Heart right ventricle (tissue), 16 donors: ENCODE measurements at regions not wholly inside any gene's neighbourhood (a gene's known extent, or its start where the extent isn't known, plus 50 kb on each side); places are given as distances from the start of the nearest gene placed in this dataset.

Experiments
- ATAC-seq, 8 donors: fragments of 200-7000 bp; cut with Tn5 transposase; one replicate each; pipeline ENCODE4 v1.9.1; 2020; ENCODE audit warnings: mild to moderate bottlenecking in 8 of 8, moderate library complexity in 8 of 8, moderate number of reproducible peaks in 1 of 8
- DNase-seq, 2 donors: peaks; one replicate each; pipeline ENCODE4 v3.0.0-alpha.2; 2020
- H3K27ac ChIP-seq, 10 donors: fragments of 200-600 bp; sonication (generic) in 2 of 10; one replicate each; pipeline versions ENCODE4 v1.5.0 to v1.8.0; 2020 to 2022; ENCODE audit warnings: mild to moderate bottlenecking in 3 of 10
- H3K27me3 ChIP-seq, 7 donors: fragments of 200-600 bp; one replicate each; pipeline ENCODE4 v1.8.0; 2021 to 2022; ENCODE audit warnings: mild to moderate bottlenecking in 2 of 7
- H3K36me3 ChIP-seq, 9 donors: fragments of 200-600 bp; sonication (generic) in 1 of 9; one replicate each; pipeline versions ENCODE4 v1.5.0 to v1.8.0; 2020 to 2022; ENCODE audit warnings: mild to moderate bottlenecking in 2 of 9
- H3K4me1 ChIP-seq, 9 donors: fragments of 200-600 bp; sonication (generic) in 1 of 9; one replicate each; pipeline versions ENCODE4 v1.5.0 to v1.8.0; 2020 to 2022; ENCODE audit warnings: mild to moderate bottlenecking in 4 of 9
- H3K4me3 ChIP-seq, 10 donors: fragments of 200-600 bp; sonication (generic) in 2 of 10; one replicate each; pipeline versions ENCODE4 v1.5.0 to v1.8.0; 2020 to 2022; ENCODE audit warnings: mild to moderate bottlenecking in 7 of 10, moderate library complexity in 2 of 10
- H3K9me3 ChIP-seq, 11 donors: fragments of 200-600 bp in 10 of 11; sonication (generic) in 2 of 11; one replicate each; pipeline versions ENCODE4 v1.5.0 to v1.8.0; 2013 to 2022; ENCODE audit warnings: mild to moderate bottlenecking in 2 of 11, control low read depth in 1 of 11, moderate library complexity in 1 of 11
- CTCF ChIP-seq, 9 donors: fragments of 200-600 bp; sonication (generic) in 2 of 9; IDR thresholded peaks; one replicate each; pipeline versions ENCODE4 v1.5.0 to v1.8.0; 2021 to 2022; ENCODE audit warnings: antibody characterized with exemption in 9 of 9, mild to moderate bottlenecking in 5 of 9, moderate library complexity in 1 of 9
- whole genome bisulfite sequencing, 2 donors: extraction: QIAGEN DNeasy Blood & Tissue Kit; methylation state at CpG; one replicate each; pipeline ENCODE4 v1.1.7; 2013; ENCODE audit warnings: inconsistent platforms in 1 of 2; 5-methylcytosine and 5-hydroxymethylcytosine counted together
- intact Hi-C, 10 donors: fragments of 100-400 bp; cut with DNase I; formaldehyde crosslinking; loops; one replicate each; pipeline versions ENCODE4 v1.11.1 to v1.14.2; 2022
- donor health status: Arrhythmogenic right ventricular cardiomyopathy.
- donor health status: ischemic (EF 13 %, LVEDD 7.1; RV severe dilation, severe dysfunction).
- donor health status: healthy with polysubstance abuse.
- donor health status: DM: no; HTN: yes; CAD: no.
- donor health status: DM: no; HTN: no; CAD: no.
- donor health status: ischemic (EF 25% LVEDD 6.9; RV normal size, moderate dysfunction).
- donor health status: ischemic (EF 25% LVEDD 5.7; RV mildly dilated, moderate dysfunction).
- donor health status: healthy.
- donor health status: DM: yes; HTN: yes; CAD: no.
- donor health status: Ischemic cardiomyopathy.
- donor health status: ischemic (EF 35%, LVEDD 5.7; RV mildly dilated, moderate dysfunction).
- donor health status: nonischemic (EF 11% LVEDD 7.7; RV severe dilation, severe dysfunction).
- donor health status: DM: yes; HTN: yes; CAD: no.
- donor health status: PGD.
- donor health status: ischemic (EF 29% LVEDD 5.4; RV normal size, mild dysfunction).
- donor health status: nonischemic (EF 23%, LVEDD 6.1; RV moderate dilation, normal function).

- DNase-seq (no peak), ATAC-seq (no peak)
- 23 to 48% methylated on average over 1 of the region's 1 CpG for WGBS, 2 donors
- Histone ChIP-seq H3K9me3 (peaks cover 0 to 8% (median 0%) of the 10 kb centered on the region in 11 donors), H3K36me3 (no peaks in the 10 kb centered on the region), H3K4me3 (no peak overlapping the region), H3K27me3 (no peaks in the 10 kb centered on the region), H3K27ac (no peak overlapping the region), H3K4me1 (no peaks in the 10 kb centered on the region)
- intact Hi-C loops = no loop called here
- TF ChIP-seq CTCF (IDR thresholded peaks at IDR 0.05) = no peak
Measured at GRCh38 chr18:71250191-71250590, 961.3 kb downstream of the SOCS6 start.

- Histone ChIP-seq H3K9me3 (peaks cover 0 to 8% (median 0%) of the 10 kb centered on the region in 11 donors), H3K27ac (no peak overlapping the region), H3K4me3 (no peak overlapping the region), H3K27me3 (no peaks in the 10 kb centered on the region), H3K36me3 (no peaks in the 10 kb centered on the region), H3K4me1 (no peaks in the 10 kb centered on the region)
- TF ChIP-seq CTCF (IDR thresholded peaks at IDR 0.05) = no peak
- DNase-seq = no peak
- intact Hi-C loops = no loop called here
- no peak for ATAC-seq
Measured at GRCh38 chr18:71249791-71250190, 960.9 kb downstream of the SOCS6 start.

GRCh38 chr18:71242981-71243380 lies 954.1 kb downstream of the SOCS6 start:
- Histone ChIP-seq H3K27ac (no peak overlapping the region), H3K36me3 (no peaks in the 10 kb centered on the region), H3K9me3 (no peaks in the 10 kb centered on the region), H3K4me1 (no peaks in the 10 kb centered on the region), H3K4me3 (no peak overlapping the region), H3K27me3 (no peaks in the 10 kb centered on the region)
- DNase-seq (no peak), ATAC-seq (no peak)
- no peak for TF ChIP-seq CTCF (IDR thresholded peaks at IDR 0.05)
- intact Hi-C loops = no loop called here
- 41 to 47% methylated on average over 5 of the region's 5 CpGs for WGBS, 2 donors

GRCh38 chr18:71238974-71239624 lies 950.3 kb downstream of the SOCS6 start:
- no peak overlapping the region for H3K4me3 ChIP-seq

More at GRCh38 chr18:71238974-71239624, 950.3 kb downstream of the SOCS6 start:
- H3K36me3 ChIP-seq = no peaks in the 10 kb centered on the region
- intact Hi-C loops = no loop called here
- no peak for DNase-seq
- no peaks in the 10 kb centered on the region for H3K4me1 ChIP-seq
- WGBS, 2 donors = 74% methylated on average over 11 of the region's 11 CpGs
- H3K27me3 ChIP-seq = no peaks in the 10 kb centered on the region
- H3K9me3 ChIP-seq = no peaks in the 10 kb centered on the region
- no peak overlapping the region for H3K27ac ChIP-seq
- no peak for ATAC-seq
- TF ChIP-seq CTCF (IDR thresholded peaks at IDR 0.05) = no peak
